ENCODE measurements at regions not wholly inside any gene's neighbourhood (a gene's known extent, or its start where the extent isn't known, plus 50 kb on each side); places are given as distances from the start of the nearest gene placed in this dataset.
A peak's percentile ranks its signal among the peaks of the same experiment; 100 is the strongest.
"Not testable (repeated sequence)": the region's sequence is repeated elsewhere in the genome, so short reads cannot be mapped to it uniquely, and the experiment has no call there.

- Histone ChIP-seq H3K36me3 (replicated peaks; ENCODE audit: insufficient read depth, low read length) (no peaks in the 10 kb centered on the region), H4K20me1 (ENCODE audit: insufficient read depth, low read length) (no peaks in the 10 kb centered on the region), H3K9ac (ENCODE audit: low read length) (no peak overlapping the region), H3K79me2 (ENCODE audit: low read length) (no peaks in the 10 kb centered on the region), H3K27me3 (replicated peaks; ENCODE audit: insufficient read depth, low read length) (no peaks in the 10 kb centered on the region), H3F3A (ENCODE audit: insufficient read depth, low read length) (no peaks in the 10 kb centered on the region), H3K4me2 (ENCODE audit: low read depth, low read length) (no peak overlapping the region), H3K4me1 (ENCODE audit: low read length) (no peaks in the 10 kb centered on the region), H3K9me3 (replicated peaks; ENCODE audit: insufficient read depth, low read length) (no peaks in the 10 kb centered on the region), H3K27ac (ENCODE audit: low read length) (no peak overlapping the region), H2AFZ (ENCODE audit: low read length) (no peak overlapping the region), H3K9me2 (replicated peaks; ENCODE audit: insufficient read depth, low read length) (no peaks in the 10 kb centered on the region), H3K4me3 (ENCODE audit: low read length) (no peak overlapping the region)
- TF ChIP-seq EZH2 (optimal IDR thresholded peaks at IDR 0.05; ENCODE audit: low read depth, low read length) (no peak), EZH2phosphoT487 (IDR thresholded peaks at IDR 0.05; ENCODE audit: low read length) (no peak), CTCF (IDR thresholded peaks at IDR 0.05; ENCODE audit: low read length) (no peak)
- DNase-seq, result no peak
Observed at GRCh38 chr19:20453425-20453935, 112.1 kb downstream of the ZNF737 start.

- H3K4me1 ChIP-seq (ENCODE audit: low read length), result no peaks in the 10 kb centered on the region
- no peaks in the 10 kb centered on the region for H3K79me2 ChIP-seq (ENCODE audit: low read length)
- DNase-seq, result no peak
- no peak overlapping the region for H3K4me3 ChIP-seq (ENCODE audit: low read length)
- H3K36me3 ChIP-seq (replicated peaks; ENCODE audit: insufficient read depth, low read length), result no peaks in the 10 kb centered on the region
- no peak overlapping the region for H2AFZ ChIP-seq (ENCODE audit: low read length)
- TF ChIP-seq EZH2phosphoT487 (IDR thresholded peaks at IDR 0.05; ENCODE audit: low read length) (no peak), CTCF (IDR thresholded peaks at IDR 0.05; ENCODE audit: low read length) (no peak), EZH2 (optimal IDR thresholded peaks at IDR 0.05; ENCODE audit: low read depth, low read length) (no peak)
- H3K27me3 ChIP-seq (replicated peaks; ENCODE audit: insufficient read depth, low read length), result no peaks in the 10 kb centered on the region
- H3K9me2 ChIP-seq (replicated peaks; ENCODE audit: insufficient read depth, low read length), result no peaks in the 10 kb centered on the region
- no peaks in the 10 kb centered on the region for H4K20me1 ChIP-seq (ENCODE audit: insufficient read depth, low read length)
- no peaks in the 10 kb centered on the region for H3F3A ChIP-seq (ENCODE audit: insufficient read depth, low read length)
- no peak overlapping the region for H3K9ac ChIP-seq (ENCODE audit: low read length)
- H3K4me2 ChIP-seq (ENCODE audit: low read depth, low read length), result no peak overlapping the region
- H3K9me3 ChIP-seq (replicated peaks; ENCODE audit: insufficient read depth, low read length), result no peaks in the 10 kb centered on the region
- H3K27ac ChIP-seq (ENCODE audit: low read length), result no peak overlapping the region
Observed at GRCh38 chr19:20444202-20444885, 121.2 kb downstream of the ZNF737 start.

- DNase-seq; H3K27me3 ChIP-seq (replicated peaks; ENCODE audit: insufficient read depth, low read length): not testable (repeated sequence)
Observed at GRCh38 chr19:20432266-20432842, 133.2 kb downstream of the ZNF737 start.

GRCh38 chr19:20431826-20432225, 133.8 kb downstream of the ZNF737 start:
- H3K4me3 ChIP-seq (ENCODE audit: low read length), result no peak overlapping the region
- H2AFZ ChIP-seq (ENCODE audit: low read length), result peak overlapping the region; percentile 10; the same call in 1 of the 2 replicates
- H3K4me1 ChIP-seq (ENCODE audit: low read length), result no peaks in the 10 kb centered on the region
- H3K27ac ChIP-seq (ENCODE audit: low read length), result no peak overlapping the region
- no peaks in the 10 kb centered on the region for H3K27me3 ChIP-seq (replicated peaks; ENCODE audit: insufficient read depth, low read length)
- no peak overlapping the region for H3K4me2 ChIP-seq (ENCODE audit: low read depth, low read length)
- H3K36me3 ChIP-seq (replicated peaks; ENCODE audit: insufficient read depth, low read length), result no peaks in the 10 kb centered on the region
- no peaks in the 10 kb centered on the region for H3K9me2 ChIP-seq (replicated peaks; ENCODE audit: insufficient read depth, low read length)
- H3K9ac ChIP-seq (ENCODE audit: low read length), result no peak overlapping the region
- no peak for TF ChIP-seq EZH2phosphoT487 (IDR thresholded peaks at IDR 0.05; ENCODE audit: low read length)
- TF ChIP-seq EZH2 (optimal IDR thresholded peaks at IDR 0.05; ENCODE audit: low read depth, low read length), result no peak
- TF ChIP-seq CTCF (IDR thresholded peaks at IDR 0.05; ENCODE audit: low read length), result no peak
- H4K20me1 ChIP-seq (ENCODE audit: insufficient read depth, low read length), result no peaks in the 10 kb centered on the region
- DNase-seq, result no peak
- H3K79me2 ChIP-seq (ENCODE audit: low read length), result no peaks in the 10 kb centered on the region
- H3F3A ChIP-seq (ENCODE audit: insufficient read depth, low read length), result no peaks in the 10 kb centered on the region
- no peaks in the 10 kb centered on the region for H3K9me3 ChIP-seq (replicated peaks; ENCODE audit: insufficient read depth, low read length)

More at GRCh38 chr19:20432266-20432842, 133.2 kb downstream of the ZNF737 start:
- H3K79me2 ChIP-seq (ENCODE audit: low read length); H3K4me1 ChIP-seq (ENCODE audit: low read length); H3K9me3 ChIP-seq (replicated peaks; ENCODE audit: insufficient read depth, low read length); H3K9me2 ChIP-seq (replicated peaks; ENCODE audit: insufficient read depth, low read length); H3F3A ChIP-seq (ENCODE audit: insufficient read depth, low read length); H3K9ac ChIP-seq (ENCODE audit: low read length); H4K20me1 ChIP-seq (ENCODE audit: insufficient read depth, low read length); H3K36me3 ChIP-seq (replicated peaks; ENCODE audit: insufficient read depth, low read length): not testable (repeated sequence)
- H3K4me3 ChIP-seq (ENCODE audit: low read length), result peak overlapping the region; percentile 40; the same call in 1 of the 2 replicates
- peak overlapping the region; percentile 53; the same call in 1 of the 2 replicates for H3K4me2 ChIP-seq (ENCODE audit: low read depth, low read length)
- H2AFZ ChIP-seq (ENCODE audit: low read length), result peak overlapping the region; percentile 28
- H3K27ac ChIP-seq (ENCODE audit: low read length), result peak overlapping the region; percentile 13; the same call in 1 of the 2 replicates

Data from MM.1S (cell line).